Neural cell (in vitro differentiated cells): ENCODE measurements at regions not wholly inside any gene's neighbourhood (a gene's known extent, or its start where the extent isn't known, plus 50 kb on each side); places are given as distances from the start of the nearest gene placed in this dataset.

Experiments used
- H2AFZ ChIP-seq: fragments of 200-600, 300-800 bp; sonication (generic), shearing (Covaris generic); 2 replicates; pipeline ENCODE4 v1.6.0; 2014; ENCODE audit warnings: low read depth, mild to moderate bottlenecking, antibody characterized with exemption, low read length, moderate library complexity
- H3F3A ChIP-seq: fragments of 200-600 bp; shearing (Covaris generic); 2 replicates; pipeline ENCODE4 v1.6.1; 2016; ENCODE audit warnings: mild to moderate bottlenecking, moderate library complexity, mixed read lengths, antibody characterized with exemption, low read length; ENCODE audit not compliant: insufficient read depth, poor library complexity, severe bottlenecking
- H3K27ac ChIP-seq: fragments of 200-600, 300-800 bp; sonication (generic), shearing (Covaris generic); 2 replicates; pipeline ENCODE4 v1.5.1; 2014; ENCODE audit warnings: mild to moderate bottlenecking, low read length, moderate library complexity
- H3K27me3 ChIP-seq: fragments of 300-800, 200-600 bp; sonication (generic), shearing (Covaris generic); 2 replicates; pipeline ENCODE4 v1.6.0; 2014; ENCODE audit warnings: mild to moderate bottlenecking, low read depth, low read length, moderate library complexity; ENCODE audit not compliant: insufficient read depth
- H3K36me3 ChIP-seq: fragments of 300-800, 200-600 bp; sonication (generic), shearing (Covaris generic); 2 replicates; pipeline ENCODE4 v1.5.1; 2014; ENCODE audit warnings: mild to moderate bottlenecking, antibody characterized with exemption, low read length, moderate library complexity; ENCODE audit not compliant: insufficient read depth
- H3K4me2 ChIP-seq: fragments of 300-800, 200-600 bp; sonication (generic), shearing (Covaris generic); 2 replicates; pipeline ENCODE4 v1.6.0; 2014; ENCODE audit warnings: mild to moderate bottlenecking, low read length
- H3K4me3 ChIP-seq: fragments of 300-800, 200-600 bp; sonication (generic), shearing (Covaris generic); 2 replicates; pipeline ENCODE4 v1.5.1; 2014; ENCODE audit warnings: mild to moderate bottlenecking, low read length, moderate library complexity
- H3K79me2 ChIP-seq: fragments of 200-600 bp; shearing (Covaris generic); replicated peaks from 2 replicates; pipeline ENCODE4 v1.6.0; 2014; ENCODE audit warnings: mild to moderate bottlenecking, low read length, moderate library complexity; ENCODE audit not compliant: insufficient read depth
- H3K9ac ChIP-seq: fragments of 300-800, 200-600 bp; sonication (generic), shearing (Covaris generic); 2 replicates; pipeline ENCODE4 v1.6.1; 2016; ENCODE audit warnings: mild to moderate bottlenecking, low read length, mixed read lengths
- H3K9me2 ChIP-seq: fragments of 200-600 bp; shearing (Covaris generic); 2 replicates; pipeline ENCODE4 v1.6.1; 2016; ENCODE audit warnings: mild to moderate bottlenecking, low read length, mixed read lengths; ENCODE audit not compliant: insufficient read depth
- H3K9me3 ChIP-seq: fragments of 200-600, 300-800 bp; sonication (generic), shearing (Covaris generic); 2 replicates; pipeline ENCODE4 v1.6.1; 2016; ENCODE audit warnings: mild to moderate bottlenecking, mixed run types, low read length, moderate library complexity, mixed read lengths
- H4K20me1 ChIP-seq: fragments of 200-600 bp; shearing (Covaris generic); 2 replicates; pipeline ENCODE4 v1.6.1; 2016; ENCODE audit warnings: mild to moderate bottlenecking, mixed run types; ENCODE audit not compliant: insufficient read depth
- CTCF ChIP-seq: fragments of 450-650 bp; IDR thresholded peaks from 2 replicates; pipeline ENCODE4 v1.5.1; 2014; ENCODE audit warnings: antibody characterized with exemption, mild to moderate bottlenecking, moderate library complexity; ENCODE audit not compliant: poor library complexity, severe bottlenecking
- EP300 ChIP-seq: fragments of 450-650 bp; conservative IDR thresholded peaks from 2 replicates; pipeline ENCODE4 v1.6.1; 2014; ENCODE audit warnings: antibody characterized with exemption, mild to moderate bottlenecking, moderate library complexity; ENCODE audit not compliant: poor library complexity, severe bottlenecking
- EZH2 ChIP-seq: fragments of 200-600, 300-800 bp; shearing (Covaris generic), sonication (generic); IDR thresholded peaks from 2 replicates; pipeline ENCODE4 v1.6.1; 2014; ENCODE audit warnings: antibody characterized with exemption, low read length, borderline replicate concordance, mild to moderate bottlenecking; ENCODE audit not compliant: insufficient read depth, poor library complexity, severe bottlenecking
- MXI1 ChIP-seq: fragments of 450-650 bp; conservative IDR thresholded peaks from 2 replicates; pipeline ENCODE4 v1.6.1; 2014; ENCODE audit warnings: antibody characterized with exemption, mild to moderate bottlenecking; ENCODE audit not compliant: poor library complexity, severe bottlenecking
- POLR2AphosphoS5 ChIP-seq: IDR thresholded peaks from 2 replicates; pipeline ENCODE4 v1.6.1; 2012
- RAD21 ChIP-seq: fragments of 450-650 bp; conservative IDR thresholded peaks from 2 replicates; pipeline ENCODE4 v1.6.1; 2014; ENCODE audit warnings: antibody characterized with exemption, mild to moderate bottlenecking, moderate library complexity
- REST ChIP-seq: IDR thresholded peaks from 2 replicates; pipeline ENCODE4 v1.6.1; 2012; ENCODE audit warnings: borderline replicate concordance
- SMC3 ChIP-seq: fragments of 450-650 bp; conservative IDR thresholded peaks from 2 replicates; pipeline ENCODE4 v1.6.1; 2014; ENCODE audit warnings: antibody characterized with exemption, mild to moderate bottlenecking, moderate library complexity; ENCODE audit not compliant: poor library complexity
- TAF1 ChIP-seq: IDR thresholded peaks from 2 replicates; pipeline ENCODE4 v1.6.1; 2012; ENCODE audit warnings: low read depth

DNA sequence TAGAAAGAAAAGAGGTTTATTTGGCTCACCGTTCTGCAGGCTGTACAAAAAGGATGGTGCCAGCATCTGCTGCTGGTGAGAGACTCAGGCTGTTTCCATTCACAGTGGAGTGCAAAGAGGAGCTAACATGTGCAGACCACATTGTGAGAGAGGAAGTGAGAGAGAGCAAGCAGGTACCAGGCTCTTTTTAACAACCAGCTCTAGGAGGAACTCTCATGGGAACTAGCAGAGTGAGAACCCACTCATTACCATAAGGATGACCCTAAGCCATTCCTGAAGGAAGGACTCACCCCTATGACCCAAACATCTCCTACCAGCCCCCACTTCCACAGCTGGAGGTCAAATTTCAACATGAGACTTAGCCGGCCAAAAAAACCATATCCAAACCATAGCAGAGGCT, 158.6 kb upstream of the ADGRL3 start:
- Histone ChIP-seq H3K9me2 (no peaks in the 10 kb centered on the region), H3K9ac (no peak overlapping the region), H2AFZ (no peak overlapping the region), H3K27ac (no peak overlapping the region), H3F3A (no peaks in the 10 kb centered on the region), H3K36me3 (no peaks in the 10 kb centered on the region), H3K4me3 (no peak overlapping the region), H3K4me2 (no peak overlapping the region), H4K20me1 (no peaks in the 10 kb centered on the region), H3K27me3 (no peaks in the 10 kb centered on the region), H3K79me2 (no peaks in the 10 kb centered on the region), H3K9me3 (no peaks in the 10 kb centered on the region)
- TF ChIP-seq EZH2 (no peak), TAF1 (no peak), MXI1 (no peak), EP300 (no peak), REST (no peak), POLR2AphosphoS5 (no peak), CTCF (no peak), RAD21 (no peak)

- TF ChIP-seq REST (no peak), EP300 (no peak), RAD21 (no peak), SMC3 (no peak), EZH2 (no peak), TAF1 (no peak), POLR2AphosphoS5 (no peak), MXI1 (no peak)
- H3K4me3 ChIP-seq: no peak overlapping the region
- H3K27ac ChIP-seq: no peak overlapping the region
- no peak overlapping the region for H3K4me2 ChIP-seq
- no peaks in the 10 kb centered on the region for H3K36me3 ChIP-seq
- H2AFZ ChIP-seq: no peak overlapping the region
- H3F3A ChIP-seq: no peaks in the 10 kb centered on the region
- H3K9me3 ChIP-seq: no peaks in the 10 kb centered on the region
- no peaks in the 10 kb centered on the region for H3K9me2 ChIP-seq
- H3K9ac ChIP-seq: no peak overlapping the region
- no peaks in the 10 kb centered on the region for H3K79me2 ChIP-seq
- H4K20me1 ChIP-seq: no peaks in the 10 kb centered on the region
- H3K27me3 ChIP-seq: no peaks in the 10 kb centered on the region
Measured at GRCh38 chr4:61044837-61045236, 155.3 kb upstream of the ADGRL3 start.
